ENCODE measurements at regions not wholly inside any gene's neighbourhood (a gene's known extent, or its start where the extent isn't known, plus 50 kb on each side); places are given as distances from the start of the nearest gene placed in this dataset.

DNA sequence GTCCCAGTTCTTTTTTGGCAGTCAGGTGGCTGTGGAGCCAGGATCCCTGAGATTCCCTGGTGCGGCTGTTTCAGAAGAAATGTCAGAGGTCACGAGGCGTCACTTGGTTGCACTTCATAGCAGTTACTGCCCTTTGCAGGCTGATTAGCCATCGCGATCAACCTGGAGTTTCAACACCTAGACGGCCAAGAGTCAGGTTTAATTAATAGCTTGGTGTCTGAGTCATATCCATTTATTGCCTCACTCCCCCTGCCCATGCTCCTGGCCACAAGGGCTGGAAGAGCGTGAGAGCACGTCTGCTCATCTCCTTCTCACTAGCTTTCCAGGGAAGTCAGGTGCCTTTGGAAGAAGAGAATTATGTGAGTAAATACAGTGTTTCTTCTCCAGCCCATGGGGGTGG lies 552.3 kb downstream of the TSN start:
- Histone ChIP-seq H3K79me2 (ENCODE audit: control insufficient read depth, low read length) (no peaks in the 10 kb centered on the region), H3K9me3 (ENCODE audit: control insufficient read depth, insufficient read depth, low read length) (no peaks in the 10 kb centered on the region), H3K27ac (ENCODE audit: low read depth, low read length) (no peak overlapping the region), H3K4me2 (ENCODE audit: low read length) (no peak overlapping the region), H3K36me3 (ENCODE audit: control insufficient read depth, low read length) (no peaks in the 10 kb centered on the region), H3F3A (ENCODE audit: control insufficient read depth, insufficient read depth) (no peaks in the 10 kb centered on the region), H3K27me3 (ENCODE audit: control insufficient read depth, low read length) (0 out of 2 replicates have a peak, but pooled peaks cover 2% of the 10 kb centered on the region), H3K4me3 (ENCODE audit: low read length) (no peak overlapping the region), H3K9me2 (replicated peaks; ENCODE audit: control insufficient read depth, low read length) (no peaks in the 10 kb centered on the region), H4K20me1 (ENCODE audit: control insufficient read depth, insufficient read depth, low read depth, low read length) (no peaks in the 10 kb centered on the region), H3K4me1 (ENCODE audit: control insufficient read depth, low read length) (no peaks in the 10 kb centered on the region)
- TF ChIP-seq, protein P1, sequence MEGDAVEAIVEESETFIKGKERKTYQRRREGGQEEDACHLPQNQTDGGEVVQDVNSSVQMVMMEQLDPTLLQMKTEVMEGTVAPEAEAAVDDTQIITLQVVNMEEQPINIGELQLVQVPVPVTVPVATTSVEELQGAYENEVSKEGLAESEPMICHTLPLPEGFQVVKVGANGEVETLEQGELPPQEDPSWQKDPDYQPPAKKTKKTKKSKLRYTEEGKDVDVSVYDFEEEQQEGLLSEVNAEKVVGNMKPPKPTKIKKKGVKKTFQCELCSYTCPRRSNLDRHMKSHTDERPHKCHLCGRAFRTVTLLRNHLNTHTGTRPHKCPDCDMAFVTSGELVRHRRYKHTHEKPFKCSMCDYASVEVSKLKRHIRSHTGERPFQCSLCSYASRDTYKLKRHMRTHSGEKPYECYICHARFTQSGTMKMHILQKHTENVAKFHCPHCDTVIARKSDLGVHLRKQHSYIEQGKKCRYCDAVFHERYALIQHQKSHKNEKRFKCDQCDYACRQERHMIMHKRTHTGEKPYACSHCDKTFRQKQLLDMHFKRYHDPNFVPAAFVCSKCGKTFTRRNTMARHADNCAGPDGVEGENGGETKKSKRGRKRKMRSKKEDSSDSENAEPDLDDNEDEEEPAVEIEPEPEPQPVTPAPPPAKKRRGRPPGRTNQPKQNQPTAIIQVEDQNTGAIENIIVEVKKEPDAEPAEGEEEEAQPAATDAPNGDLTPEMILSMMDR (IDR thresholded peaks at IDR 0.05; ENCODE audit: low read depth, low read length, poor library complexity, severe bottlenecking), result no peak
- TF ChIP-seq EZH2phosphoT487 (IDR thresholded peaks at IDR 0.05; ENCODE audit: borderline replicate concordance, low read length), result no peak

DNA sequence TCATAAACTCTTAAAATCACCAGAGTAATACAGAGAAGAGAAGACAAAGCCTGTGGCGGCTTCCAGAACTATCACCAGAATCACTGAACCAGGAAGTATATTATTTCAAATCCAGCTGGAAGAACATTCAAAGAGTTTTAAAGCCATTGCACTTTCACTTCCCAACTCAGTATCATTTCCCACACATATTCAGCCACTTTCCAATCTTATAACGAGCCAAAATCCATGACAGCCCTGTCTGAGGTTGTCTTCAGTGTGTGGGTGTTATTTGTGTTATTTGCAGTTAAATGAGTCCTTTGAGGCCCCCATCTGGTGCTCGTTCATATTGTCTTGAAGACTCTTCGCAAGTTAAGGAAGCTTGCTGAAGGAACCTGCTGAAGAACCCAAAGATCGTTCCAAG lies 559.9 kb downstream of the TSN start:
- no peak overlapping the region for H3K27ac ChIP-seq (ENCODE audit: low read depth, low read length)
- H3K27me3 ChIP-seq (ENCODE audit: control insufficient read depth, low read length), result peaks cover 3% of the 10 kb centered on the region; the same call in 1 of the 2 replicates
- no peaks in the 10 kb centered on the region for H4K20me1 ChIP-seq (ENCODE audit: control insufficient read depth, insufficient read depth, low read depth, low read length)
- H3K9me3 ChIP-seq (ENCODE audit: control insufficient read depth, insufficient read depth, low read length), result no peaks in the 10 kb centered on the region
- H3K9me2 ChIP-seq (replicated peaks; ENCODE audit: control insufficient read depth, low read length), result no peaks in the 10 kb centered on the region
- no peak overlapping the region for H3K4me3 ChIP-seq (ENCODE audit: low read length)
- TF ChIP-seq, protein P1 (IDR thresholded peaks at IDR 0.05; ENCODE audit: low read depth, low read length, poor library complexity, severe bottlenecking), result no peak
- TF ChIP-seq EZH2phosphoT487 (IDR thresholded peaks at IDR 0.05; ENCODE audit: borderline replicate concordance, low read length), result no peak
- no peaks in the 10 kb centered on the region for H3K36me3 ChIP-seq (ENCODE audit: control insufficient read depth, low read length)
- no peaks in the 10 kb centered on the region for H3K4me1 ChIP-seq (ENCODE audit: control insufficient read depth, low read length)
- H3K79me2 ChIP-seq (ENCODE audit: control insufficient read depth, low read length), result no peaks in the 10 kb centered on the region
- H3F3A ChIP-seq (ENCODE audit: control insufficient read depth, insufficient read depth), result no peaks in the 10 kb centered on the region
- H3K4me2 ChIP-seq (ENCODE audit: low read length), result no peak overlapping the region

DNA sequence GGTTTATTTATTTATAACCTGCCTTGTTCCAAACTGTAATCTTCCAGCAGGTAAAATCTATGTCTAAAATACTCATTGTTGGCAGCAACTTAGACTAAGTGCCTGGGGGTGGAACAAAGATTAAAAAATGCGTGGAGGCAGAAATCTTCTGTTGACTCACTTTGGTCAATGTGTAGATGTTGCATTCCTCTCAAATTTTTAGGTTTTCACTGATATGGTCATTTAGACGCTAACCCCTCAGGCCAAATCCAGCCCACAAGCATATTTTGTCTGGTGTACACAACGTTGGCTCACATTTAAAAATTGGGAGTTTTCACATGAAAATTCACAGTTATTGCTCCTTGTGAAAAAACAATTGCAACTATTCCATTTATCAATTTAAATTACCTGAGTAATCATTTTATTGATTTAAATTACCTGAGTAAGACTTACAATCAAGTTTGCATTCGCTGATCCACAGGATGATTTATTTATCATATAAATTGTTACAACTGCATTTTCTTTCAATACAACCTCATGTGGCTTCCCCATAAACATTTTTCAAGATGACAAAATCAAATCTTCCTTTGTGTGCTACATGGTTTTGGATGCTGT lies 564.2 kb downstream of the TSN start:
- Histone ChIP-seq H3K36me3 (ENCODE audit: control insufficient read depth, low read length) (no peaks in the 10 kb centered on the region), H3K4me3 (ENCODE audit: low read length) (no peak overlapping the region), H3K9me2 (replicated peaks; ENCODE audit: control insufficient read depth, low read length) (no peaks in the 10 kb centered on the region), H4K20me1 (ENCODE audit: control insufficient read depth, insufficient read depth, low read depth, low read length) (no peaks in the 10 kb centered on the region), H3K27me3 (ENCODE audit: control insufficient read depth, low read length) (peaks cover 3% of the 10 kb centered on the region; the same call in 1 of the 2 replicates), H3K4me2 (ENCODE audit: low read length) (no peak overlapping the region), H3F3A (ENCODE audit: control insufficient read depth, insufficient read depth) (no peaks in the 10 kb centered on the region), H3K9me3 (ENCODE audit: control insufficient read depth, insufficient read depth, low read length) (no peaks in the 10 kb centered on the region), H3K4me1 (ENCODE audit: control insufficient read depth, low read length) (no peaks in the 10 kb centered on the region), H3K27ac (ENCODE audit: low read depth, low read length) (no peak overlapping the region), H3K79me2 (ENCODE audit: control insufficient read depth, low read length) (no peaks in the 10 kb centered on the region)
- TF ChIP-seq, protein P1 (IDR thresholded peaks at IDR 0.05; ENCODE audit: low read depth, low read length, poor library complexity, severe bottlenecking), result no peak
- no peak for TF ChIP-seq EZH2phosphoT487 (IDR thresholded peaks at IDR 0.05; ENCODE audit: borderline replicate concordance, low read length)
